Adrenal gland (tissue), 9 donors: ENCODE measurements at regions not wholly inside any gene's neighbourhood (a gene's known extent, or its start where the extent isn't known, plus 50 kb on each side); places are given as distances from the start of the nearest gene placed in this dataset.

ENCODE experiments used
- DNase-seq, 7 donors: peaks; one replicate each; pipeline ENCODE4 v3.0.0-alpha.2; 2019 to 2020
- H3K27ac ChIP-seq, 5 donors: fragments of 200-600 bp; sonication (generic) in 4 of 5; 1 replicate in 3 of 5; 2 replicates in 2 of 5; pipeline versions ENCODE4 v1.5.1 to v1.8.0; 2016 to 2020; ENCODE audit warnings: mild to moderate bottlenecking in 1 of 5
- H3K27me3 ChIP-seq: fragments of 200-600 bp; 2 replicates; pipeline ENCODE4 v1.8.0; 2021
- H3K36me3 ChIP-seq, 2 donors: fragments of 200-600 bp; replicated peaks in 1 of 2; 1 replicate in 1 of 2; 2 replicates in 1 of 2; pipeline versions ENCODE4 v1.5.1 to v1.8.0; 2018 to 2022
- H3K4me1 ChIP-seq, 2 donors: fragments of 200-600 bp; replicated peaks in 1 of 2; 1 replicate in 1 of 2; 2 replicates in 1 of 2; pipeline versions ENCODE4 v1.5.1 to v1.8.0; 2018 to 2021
- H3K4me3 ChIP-seq, 4 donors: fragments of 200-600 bp; sonication (generic) in 3 of 4; one replicate each; pipeline ENCODE4 v1.5.1; 2016 to 2018
- H3K9me3 ChIP-seq, 3 donors: fragments of 200-600 bp; sonication (generic) in 1 of 3; replicated peaks in 1 of 3; 1 replicate in 2 of 3; 2 replicates in 1 of 3; pipeline versions ENCODE4 v1.5.1 to v1.8.0; 2016 to 2021
- CTCF ChIP-seq, 6 experiments: fragments of 450-650 bp in 4 of 6; fragments of 200-600 bp in 2 of 6; sonication (generic) in 1 of 6; IDR thresholded peaks; 1 replicate in 5 of 6; 2 replicates in 1 of 6; pipeline versions ENCODE4 v1.5.1 to v1.8.0; 2016 to 2021; ENCODE audit warnings: antibody characterized with exemption in 6 of 6, mild to moderate bottlenecking in 2 of 6, moderate library complexity in 1 of 6
- POLR2A ChIP-seq, 2 donors: fragments of 450-650 bp; IDR thresholded peaks; one replicate each; pipeline ENCODE4 v1.6.1; 2017; ENCODE audit warnings: antibody characterized with exemption in 2 of 2, mild to moderate bottlenecking in 2 of 2, moderate library complexity in 1 of 2
- WGBS, 4 donors: extraction: QIAGEN DNeasy Blood & Tissue Kit in 2 of 4; methylation state at CpG; one replicate each; pipeline versions ENCODE4 v1.1.5 to v1.1.7; 2013 to 2017; 5-methylcytosine and 5-hydroxymethylcytosine counted together
- intact Hi-C, 2 donors: fragments of 100-400 bp; cut with DNase I; formaldehyde crosslinking; loops; one replicate each; pipeline versions ENCODE4 v1.14.1 to v1.15.0; 2022 to 2023
- donor health status: healthy with polysubstance abuse.
- donor health status: Bipolar disorder and iron deficiency.
- donor health status: DM: yes; HTN: yes; CAD: no.
- donor health status: DM: no; HTN: no; CAD: no.
- donor health status: DM: no; HTN: no; CAD: no.

GRCh38 chr18:44013871-44014270 is 666.8 kb upstream of the SETBP1 start:
- TF ChIP-seq CTCF (IDR thresholded peaks at IDR 0.05) (no peak), POLR2A (IDR thresholded peaks at IDR 0.05) (no peak)
- H3K4me3 ChIP-seq = no peak overlapping the region
- WGBS, 4 donors = 69 to 83% (median 76%) methylated on average over 2 of the region's 2 CpGs
- no peaks in the 10 kb centered on the region for H3K4me1 ChIP-seq
- no peak overlapping the region for H3K27ac ChIP-seq
- peaks cover 0 to 4% (median 0%) of the 10 kb centered on the region in 3 donors for H3K9me3 ChIP-seq
- no peaks in the 10 kb centered on the region for H3K27me3 ChIP-seq
- intact Hi-C loops = no loop called here
- no peaks in the 10 kb centered on the region for H3K36me3 ChIP-seq
- no peak for DNase-seq

GRCh38 chr18:44025421-44025820 is 655.3 kb upstream of the SETBP1 start:
- intact Hi-C loops = no loop called here
- H3K9me3 ChIP-seq = no peaks in the 10 kb centered on the region
- H3K27me3 ChIP-seq = no peaks in the 10 kb centered on the region
- no peaks in the 10 kb centered on the region for H3K4me1 ChIP-seq
- no peaks in the 10 kb centered on the region for H3K36me3 ChIP-seq
- TF ChIP-seq CTCF (IDR thresholded peaks at IDR 0.05) (no peak), POLR2A (IDR thresholded peaks at IDR 0.05) (no peak)
- DNase-seq = no peak
- H3K4me3 ChIP-seq = no peak overlapping the region
- H3K27ac ChIP-seq = no peak overlapping the region
- 55 to 74% (median 65%) methylated on average over 1 of the region's 1 CpG for WGBS, 4 donors

- intact Hi-C loops = no loop called here
- Histone ChIP-seq H3K36me3 (no peaks in the 10 kb centered on the region), H3K4me1 (no peaks in the 10 kb centered on the region), H3K27me3 (no peaks in the 10 kb centered on the region), H3K27ac (no peak overlapping the region), H3K9me3 (no peaks in the 10 kb centered on the region), H3K4me3 (no peak overlapping the region)
- TF ChIP-seq CTCF (IDR thresholded peaks at IDR 0.05) = no peak
- no peak for DNase-seq
- WGBS, 4 donors = 44 to 55% (median 51%) methylated on average over 1 of the region's 1 CpG
Observed at GRCh38 chr18:44028109-44028508, 652.6 kb upstream of the SETBP1 start.

- Histone ChIP-seq H3K9me3 (no peaks in the 10 kb centered on the region), H3K27me3 (no peaks in the 10 kb centered on the region), H3K4me1 (no peaks in the 10 kb centered on the region), H3K4me3 (no peak overlapping the region), H3K27ac (no peak overlapping the region), H3K36me3 (no peaks in the 10 kb centered on the region)
- DNase-seq = no peak
- WGBS, 4 donors = 84 to 94% (median 89%) methylated on average over 2 of the region's 2 CpGs
- no peak for TF ChIP-seq CTCF (IDR thresholded peaks at IDR 0.05)
- no peak for TF ChIP-seq POLR2A (IDR thresholded peaks at IDR 0.05)
- intact Hi-C loops = no loop called here
Observed at GRCh38 chr18:44031063-44031462, 649.6 kb upstream of the SETBP1 start.
